ENCODE measurements at regions not wholly inside any gene's neighbourhood (a gene's known extent, or its start where the extent isn't known, plus 50 kb on each side); places are given as distances from the start of the nearest gene placed in this dataset.
A peak's percentile ranks its signal among the peaks of the same experiment; 100 is the strongest.

DNA sequence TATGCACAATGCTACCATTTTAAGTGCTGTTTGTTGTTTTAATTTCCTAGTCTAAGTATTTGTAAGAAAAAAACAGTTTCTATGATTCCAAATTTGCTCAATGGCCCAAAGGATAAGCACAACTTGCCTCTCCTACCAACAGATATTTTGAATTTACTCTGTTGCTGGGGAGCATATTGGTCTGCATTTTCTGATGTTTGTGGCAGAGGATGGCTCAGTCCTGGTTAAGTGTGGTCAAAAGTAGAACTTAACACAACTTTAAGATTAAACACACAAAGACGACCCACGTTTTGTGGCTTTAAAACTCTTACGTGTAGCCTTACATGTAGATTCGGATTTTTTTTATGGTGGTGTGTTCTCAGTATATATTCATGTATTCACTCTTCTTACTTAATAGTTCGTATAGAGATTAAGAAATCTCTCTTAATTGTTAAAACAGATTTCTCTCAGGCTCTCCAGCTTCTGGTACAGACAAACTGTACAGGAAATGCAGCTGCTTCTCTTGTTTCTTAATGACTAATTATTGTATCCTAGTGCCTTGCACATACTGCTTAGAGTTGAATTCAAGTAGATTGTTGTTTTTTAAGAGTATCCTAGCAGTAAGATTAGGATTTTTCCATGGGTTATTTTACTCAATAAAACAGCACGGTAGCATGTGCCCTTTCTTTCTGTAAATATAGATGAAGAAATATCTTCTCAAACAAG is 86.2 kb downstream of the GPR85 start:
- H3K4me1 ChIP-seq (ENCODE audit: control insufficient read depth, insufficient read depth, low read length) = no peaks in the 10 kb centered on the region
- no peaks in the 10 kb centered on the region for H3K27me3 ChIP-seq (ENCODE audit: control insufficient read depth, insufficient read depth, low read length)
- no peaks in the 10 kb centered on the region for H3K36me3 ChIP-seq (ENCODE audit: control insufficient read depth, insufficient read depth, low read length)
- H3K4me3 ChIP-seq (ENCODE audit: low read depth, low read length) = no peak overlapping the region
- no peaks in the 10 kb centered on the region for H3K9me3 ChIP-seq (ENCODE audit: control insufficient read depth, insufficient read depth, low read length)
- no peak overlapping the region for H3K27ac ChIP-seq (ENCODE audit: low read depth, low read length)
- DNase-seq (ENCODE audit: low read depth in 4 of 6, low spot score in 6 of 6) = no peak
- WGBS (ENCODE audit: insufficient coverage) = no CpG with 5 or more reads among the region's 6 CpGs

DNA sequence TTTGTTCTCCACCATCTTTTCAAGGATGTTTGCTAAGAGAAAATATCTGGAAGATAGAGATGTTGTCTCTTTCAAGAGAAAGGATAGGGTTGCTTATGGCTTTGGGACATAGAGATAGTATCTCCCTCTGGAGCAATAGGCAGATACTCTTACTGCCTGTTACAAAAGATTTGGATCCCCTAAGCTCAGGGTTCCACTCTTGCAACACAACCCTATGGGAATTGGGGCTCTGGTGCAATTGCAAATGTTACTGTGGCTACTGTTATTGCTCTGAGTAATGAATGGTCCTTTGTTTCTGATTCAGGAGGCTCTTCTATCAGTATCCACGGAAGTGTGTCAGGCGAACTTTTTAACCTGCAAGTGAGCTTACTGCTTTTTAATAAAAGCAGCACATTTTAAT is 88.8 kb downstream of the GPR85 start:
- Histone ChIP-seq H3K4me3 (ENCODE audit: low read depth, low read length) (no peak overlapping the region), H3K36me3 (ENCODE audit: control insufficient read depth, insufficient read depth, low read length) (no peaks in the 10 kb centered on the region), H3K9me3 (ENCODE audit: control insufficient read depth, insufficient read depth, low read length) (peaks cover 2% of the 10 kb centered on the region), H3K27ac (ENCODE audit: low read depth, low read length) (no peak overlapping the region), H3K27me3 (ENCODE audit: control insufficient read depth, insufficient read depth, low read length) (no peaks in the 10 kb centered on the region), H3K4me1 (ENCODE audit: control insufficient read depth, insufficient read depth, low read length) (no peaks in the 10 kb centered on the region)
- WGBS (ENCODE audit: insufficient coverage) = no CpG with 5 or more reads among the region's 2 CpGs
- DNase-seq (ENCODE audit: low read depth in 4 of 6, low spot score in 6 of 6) = no peak

DNA sequence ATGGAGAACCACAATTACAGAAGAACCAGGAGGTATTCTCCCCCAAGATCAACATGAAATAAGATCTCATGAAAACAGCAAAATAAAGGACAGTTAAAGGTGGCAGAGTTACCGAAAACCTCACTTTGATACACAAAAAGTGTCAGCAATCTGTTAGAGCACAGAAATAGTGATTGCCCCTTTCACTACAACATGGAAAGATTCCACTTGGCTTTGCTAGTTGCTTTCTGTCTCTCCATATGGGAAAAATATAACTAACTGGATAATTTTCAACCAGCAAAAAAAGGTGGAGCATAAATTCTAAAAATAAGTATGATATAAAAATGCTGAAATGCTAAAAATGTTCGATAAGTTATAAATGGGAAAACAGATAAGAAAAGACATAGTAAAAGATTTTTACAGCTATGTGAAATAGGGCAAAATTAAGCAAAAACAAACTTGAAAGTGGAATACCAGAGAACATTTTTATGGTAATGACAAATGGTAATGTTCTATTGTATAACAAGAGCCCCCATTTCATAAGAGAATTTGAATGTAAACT is 90.2 kb downstream of the GPR85 start:
- Histone ChIP-seq H3K4me1 (ENCODE audit: control insufficient read depth, insufficient read depth, low read length) (no peaks in the 10 kb centered on the region), H3K9me3 (ENCODE audit: control insufficient read depth, insufficient read depth, low read length) (peaks cover 2% of the 10 kb centered on the region), H3K27me3 (ENCODE audit: control insufficient read depth, insufficient read depth, low read length) (no peaks in the 10 kb centered on the region), H3K36me3 (ENCODE audit: control insufficient read depth, insufficient read depth, low read length) (no peaks in the 10 kb centered on the region), H3K4me3 (ENCODE audit: low read depth, low read length) (no peak overlapping the region), H3K27ac (ENCODE audit: low read depth, low read length) (no peak overlapping the region)
- no CpG with 5 or more reads among the region's 2 CpGs for WGBS (ENCODE audit: insufficient coverage)
- peak in 1 of 6 donors; percentile 71 for DNase-seq (ENCODE audit: low read depth in 4 of 6, low spot score in 6 of 6)

DNA sequence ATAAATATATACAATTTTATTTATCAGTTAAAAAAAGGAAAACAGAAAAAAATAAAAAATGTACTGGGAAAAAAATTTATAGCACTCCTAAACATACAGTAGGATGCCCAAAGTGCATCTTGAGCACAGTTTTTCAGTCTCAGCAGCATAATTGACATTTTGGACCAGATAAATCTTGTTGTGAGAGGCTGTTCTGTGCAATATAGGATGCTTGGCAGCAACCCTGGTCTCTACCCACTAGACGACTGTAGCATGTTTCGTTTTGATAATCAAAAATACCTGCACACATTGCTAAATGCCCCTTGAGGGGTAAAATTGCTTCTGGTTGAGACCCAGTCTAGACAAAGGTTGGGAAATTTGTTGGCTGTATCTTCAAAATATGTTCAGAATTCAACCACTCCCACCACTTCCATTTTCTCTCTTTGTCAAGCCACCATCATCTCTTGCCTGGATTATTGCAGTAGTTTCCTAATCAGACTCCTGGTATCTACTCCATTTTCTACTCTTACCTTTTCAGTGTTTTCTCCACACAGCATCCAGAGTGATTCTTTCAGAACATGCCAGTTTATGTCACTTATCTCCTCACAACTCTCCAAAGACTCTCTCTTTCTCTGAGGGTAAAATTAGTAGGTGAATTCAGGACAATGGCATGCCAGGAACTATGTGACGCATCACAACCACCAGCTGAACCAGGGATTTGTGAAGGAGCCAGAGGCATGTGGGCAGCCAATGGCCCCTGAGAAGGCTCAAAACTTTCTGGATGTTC is 91.4 kb downstream of the GPR85 start:
- 100% methylated on average over 1 of the region's 3 CpGs for WGBS (ENCODE audit: insufficient coverage)
- H3K9me3 ChIP-seq (ENCODE audit: control insufficient read depth, insufficient read depth, low read length) = peaks cover 2% of the 10 kb centered on the region
- H3K4me1 ChIP-seq (ENCODE audit: control insufficient read depth, insufficient read depth, low read length) = no peaks in the 10 kb centered on the region
- no peak overlapping the region for H3K27ac ChIP-seq (ENCODE audit: low read depth, low read length)
- DNase-seq (ENCODE audit: low read depth in 4 of 6, low spot score in 6 of 6) = no peak
- H3K4me3 ChIP-seq (ENCODE audit: low read depth, low read length) = no peak overlapping the region
- H3K36me3 ChIP-seq (ENCODE audit: control insufficient read depth, insufficient read depth, low read length) = no peaks in the 10 kb centered on the region
- no peaks in the 10 kb centered on the region for H3K27me3 ChIP-seq (ENCODE audit: control insufficient read depth, insufficient read depth, low read length)

DNA sequence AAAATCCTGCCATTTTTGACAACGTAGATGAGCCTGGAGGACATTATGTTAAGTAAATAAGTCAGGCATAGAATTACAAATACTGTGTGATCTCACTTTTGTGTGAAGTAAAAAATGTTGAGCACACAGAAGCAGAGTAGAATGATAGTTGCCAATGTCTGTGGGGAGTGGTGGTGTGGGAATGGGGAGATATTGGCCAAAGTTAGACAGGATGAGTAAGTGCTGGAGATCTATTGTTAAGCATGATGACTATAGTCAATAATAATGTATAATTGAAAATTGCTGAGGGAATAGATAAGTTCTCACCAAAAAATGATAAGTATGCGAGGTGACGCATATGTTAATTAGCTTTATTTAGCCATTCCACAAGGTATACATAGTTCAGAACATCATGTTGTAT is 92.0 kb downstream of the GPR85 start:
- no peaks in the 10 kb centered on the region for H3K27me3 ChIP-seq (ENCODE audit: control insufficient read depth, insufficient read depth, low read length)
- 100% methylated on average over 1 of the region's 3 CpGs for WGBS (ENCODE audit: insufficient coverage)
- H3K36me3 ChIP-seq (ENCODE audit: control insufficient read depth, insufficient read depth, low read length) = no peaks in the 10 kb centered on the region
- no peaks in the 10 kb centered on the region for H3K4me1 ChIP-seq (ENCODE audit: control insufficient read depth, insufficient read depth, low read length)
- H3K27ac ChIP-seq (ENCODE audit: low read depth, low read length) = no peak overlapping the region
- no peak for DNase-seq (ENCODE audit: low read depth in 4 of 6, low spot score in 6 of 6)
- no peak overlapping the region for H3K4me3 ChIP-seq (ENCODE audit: low read depth, low read length)
- peaks cover 2% of the 10 kb centered on the region for H3K9me3 ChIP-seq (ENCODE audit: control insufficient read depth, insufficient read depth, low read length)

DNA sequence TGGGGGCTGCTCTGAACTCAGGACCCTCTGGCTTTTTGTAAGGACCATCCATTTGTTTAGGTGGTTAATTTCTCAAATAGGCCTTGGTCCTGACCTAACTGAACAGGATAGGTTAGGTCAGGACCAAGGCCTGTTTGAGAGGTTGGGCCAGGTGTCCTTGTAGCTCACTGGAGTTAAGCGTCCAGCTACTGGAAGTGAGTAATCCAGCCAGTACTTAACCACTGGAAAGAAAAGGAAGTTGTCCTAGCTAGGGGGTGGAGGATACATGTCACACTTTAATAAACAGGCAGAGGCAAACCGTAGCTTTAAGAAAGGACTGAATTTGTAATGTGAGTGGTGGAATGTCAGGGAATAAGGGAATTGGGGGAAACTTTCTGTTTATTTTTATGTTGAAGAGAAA is 96.0 kb downstream of the GPR85 start:
- no peak for DNase-seq (ENCODE audit: low read depth in 4 of 6, low spot score in 6 of 6)
- Histone ChIP-seq H3K27me3 (ENCODE audit: control insufficient read depth, insufficient read depth, low read length) (no peaks in the 10 kb centered on the region), H3K27ac (ENCODE audit: low read depth, low read length) (no peak overlapping the region), H3K9me3 (ENCODE audit: control insufficient read depth, insufficient read depth, low read length) (peaks cover 2% of the 10 kb centered on the region), H3K36me3 (ENCODE audit: control insufficient read depth, insufficient read depth, low read length) (no peaks in the 10 kb centered on the region), H3K4me3 (ENCODE audit: low read depth, low read length) (no peak overlapping the region), H3K4me1 (ENCODE audit: control insufficient read depth, insufficient read depth, low read length) (no peaks in the 10 kb centered on the region)
- WGBS (ENCODE audit: insufficient coverage) = 75% methylated on average over 2 of the region's 2 CpGs

DNA sequence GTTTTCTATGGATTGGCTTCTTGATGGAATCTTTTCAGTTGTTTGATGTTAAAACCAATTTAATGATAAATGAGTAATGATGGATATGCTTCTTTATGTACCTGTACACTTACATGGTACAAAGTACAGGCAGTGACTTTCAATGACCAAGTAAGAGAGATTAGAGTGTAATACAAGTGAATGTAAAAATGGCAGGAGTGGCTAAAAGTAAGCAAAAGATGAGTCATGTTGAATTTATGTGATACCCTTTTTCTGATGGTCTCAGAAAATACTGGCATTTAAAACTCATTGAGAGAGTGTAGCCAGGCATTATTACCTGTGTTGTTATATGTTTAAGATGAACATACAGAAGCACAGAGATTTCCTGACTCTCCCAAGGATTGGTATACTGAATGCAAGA is 97.1 kb downstream of the GPR85 start:
- H3K27ac ChIP-seq (ENCODE audit: low read depth, low read length) = no peak overlapping the region
- peaks cover 2% of the 10 kb centered on the region for H3K9me3 ChIP-seq (ENCODE audit: control insufficient read depth, insufficient read depth, low read length)
- H3K4me3 ChIP-seq (ENCODE audit: low read depth, low read length) = no peak overlapping the region
- no peaks in the 10 kb centered on the region for H3K36me3 ChIP-seq (ENCODE audit: control insufficient read depth, insufficient read depth, low read length)
- H3K27me3 ChIP-seq (ENCODE audit: control insufficient read depth, insufficient read depth, low read length) = no peaks in the 10 kb centered on the region
- no peaks in the 10 kb centered on the region for H3K4me1 ChIP-seq (ENCODE audit: control insufficient read depth, insufficient read depth, low read length)
- no peak for DNase-seq (ENCODE audit: low read depth in 4 of 6, low spot score in 6 of 6)

DNA sequence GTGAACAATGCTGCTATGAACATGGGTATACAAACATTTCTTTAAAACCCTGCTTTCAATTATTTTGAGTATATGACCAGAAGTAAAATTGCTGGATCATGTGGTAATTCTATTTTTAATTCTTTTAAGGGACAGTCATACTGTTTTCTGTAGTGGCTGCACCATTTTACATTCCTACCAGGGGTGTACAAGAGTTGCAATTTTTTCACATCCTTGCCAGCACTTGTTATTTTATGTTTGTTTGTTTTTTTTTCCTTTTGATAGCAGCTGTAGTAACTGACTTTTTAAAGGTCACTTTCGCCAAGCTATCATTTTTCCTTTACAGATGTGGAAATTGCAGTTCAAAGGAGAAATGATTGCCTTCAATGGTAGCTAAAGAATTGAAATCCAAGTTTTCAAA is 99.5 kb downstream of the GPR85 start:
- Histone ChIP-seq H3K27me3 (ENCODE audit: control insufficient read depth, insufficient read depth, low read length) (no peaks in the 10 kb centered on the region), H3K27ac (ENCODE audit: low read depth, low read length) (no peak overlapping the region), H3K4me1 (ENCODE audit: control insufficient read depth, insufficient read depth, low read length) (no peaks in the 10 kb centered on the region), H3K36me3 (ENCODE audit: control insufficient read depth, insufficient read depth, low read length) (no peaks in the 10 kb centered on the region), H3K9me3 (ENCODE audit: control insufficient read depth, insufficient read depth, low read length) (no peaks in the 10 kb centered on the region), H3K4me3 (ENCODE audit: low read depth, low read length) (no peak overlapping the region)
- DNase-seq (ENCODE audit: low read depth in 4 of 6, low spot score in 6 of 6) = no peak
- no CpG with 5 or more reads among the region's 1 CpG for WGBS (ENCODE audit: insufficient coverage)

DNA sequence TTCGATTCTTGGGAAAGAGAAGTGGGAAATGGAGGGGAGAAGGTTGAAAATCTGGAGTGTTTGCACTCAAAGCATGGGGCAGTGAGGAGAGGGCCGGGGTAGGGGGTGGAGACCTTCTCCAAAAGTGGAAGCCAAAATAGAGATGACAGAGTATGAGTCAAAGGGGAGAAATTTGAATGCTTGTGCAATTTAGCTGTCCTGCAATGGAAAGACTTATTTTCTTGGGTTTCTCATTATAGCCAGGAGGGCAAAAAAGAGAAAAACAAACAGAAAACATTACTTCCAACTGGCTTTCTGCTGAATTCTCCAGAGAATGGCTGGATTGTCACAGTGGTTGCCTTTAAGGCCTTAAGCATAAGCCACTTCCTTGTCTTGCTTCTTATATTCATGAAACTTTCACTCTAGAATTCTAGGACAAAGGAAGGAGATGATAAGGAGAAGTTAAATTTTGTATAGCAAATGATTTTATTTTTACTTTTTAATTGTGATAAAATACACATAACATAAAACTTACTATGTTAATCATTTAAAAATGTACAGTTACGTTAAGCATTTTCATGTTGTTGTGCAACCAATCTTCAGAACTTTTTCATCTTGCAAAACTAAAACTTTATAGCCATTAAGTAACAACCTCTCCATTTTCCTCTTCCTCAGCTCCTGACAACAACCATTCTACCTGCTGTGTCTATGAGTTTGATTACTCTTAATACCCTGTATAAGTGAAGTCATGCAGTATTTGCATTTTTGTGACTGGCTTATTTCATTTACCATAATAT is 100.2 kb downstream of the GPR85 start:
- H3K27me3 ChIP-seq (ENCODE audit: control insufficient read depth, insufficient read depth, low read length) = no peaks in the 10 kb centered on the region
- H3K4me3 ChIP-seq (ENCODE audit: low read depth, low read length) = no peak overlapping the region
- no peaks in the 10 kb centered on the region for H3K36me3 ChIP-seq (ENCODE audit: control insufficient read depth, insufficient read depth, low read length)
- DNase-seq (ENCODE audit: low read depth in 4 of 6, low spot score in 6 of 6) = no peak
- 82% methylated on average over 2 of the region's 3 CpGs for WGBS (ENCODE audit: insufficient coverage)
- H3K4me1 ChIP-seq (ENCODE audit: control insufficient read depth, insufficient read depth, low read length) = no peaks in the 10 kb centered on the region
- H3K9me3 ChIP-seq (ENCODE audit: control insufficient read depth, insufficient read depth, low read length) = no peaks in the 10 kb centered on the region
- no peak overlapping the region for H3K27ac ChIP-seq (ENCODE audit: low read depth, low read length)
